Fibroblast of upper back skin (primary cell): ENCODE measurements at regions not wholly inside any gene's neighbourhood (a gene's known extent, or its start where the extent isn't known, plus 50 kb on each side); places are given as distances from the start of the nearest gene placed in this dataset.
A peak's percentile ranks its signal among the peaks of the same experiment; 100 is the strongest.
"Not testable (repeated sequence)": the region's sequence is repeated elsewhere in the genome, so short reads cannot be mapped to it uniquely, and the experiment has no call there.

Experiments used
- DNase-seq: peaks from one replicate; pipeline ENCODE4 v3.0.0-alpha.2; 2013

DNA sequence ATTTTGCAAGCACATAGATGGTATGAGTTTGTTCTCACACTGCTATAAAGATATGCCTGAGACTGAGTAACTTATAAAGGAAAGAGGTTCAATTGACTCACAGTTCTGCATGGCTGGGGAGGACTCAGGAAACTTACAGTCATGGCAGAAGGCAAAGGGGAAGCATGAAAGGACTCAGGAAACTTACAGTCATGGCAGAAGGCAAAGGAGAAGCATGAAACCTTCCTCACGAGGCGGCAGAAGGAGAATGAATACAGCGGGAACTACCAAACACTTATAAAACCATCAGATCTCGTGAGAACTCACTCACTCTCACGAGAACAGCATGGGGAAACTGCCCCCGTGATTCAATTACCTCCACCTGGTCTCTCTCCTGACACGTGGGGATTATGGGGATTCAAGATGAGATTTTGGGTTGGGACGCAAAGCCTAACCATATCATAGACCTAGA is 101.9 kb upstream of the NCOR2 start:
- not testable (repeated sequence) for DNase-seq

DNA sequence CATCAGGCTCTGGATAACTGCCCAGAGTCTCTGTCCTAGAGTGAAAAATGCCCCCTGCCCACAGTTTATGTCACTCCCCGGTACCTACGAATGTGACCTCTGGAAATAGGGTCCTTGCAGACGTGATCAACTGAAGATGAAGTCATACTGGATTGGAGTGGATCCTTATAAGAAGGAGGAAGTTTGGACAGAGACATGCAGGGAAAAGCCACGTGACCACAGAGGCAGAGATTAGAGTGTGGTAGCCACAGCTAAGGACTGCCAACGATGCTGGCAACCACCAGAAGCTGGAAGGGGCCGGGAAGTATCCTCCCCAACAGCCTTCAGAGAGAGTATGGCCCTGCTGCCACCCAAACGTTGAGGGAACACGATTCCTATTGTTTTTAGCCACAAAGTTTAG is 101.2 kb upstream of the NCOR2 start:
- DNase-seq: no peak

GRCh38 chr12:124667506-124668326 is 100.3 kb upstream of the NCOR2 start:
- DNase-seq: no peak

DNA sequence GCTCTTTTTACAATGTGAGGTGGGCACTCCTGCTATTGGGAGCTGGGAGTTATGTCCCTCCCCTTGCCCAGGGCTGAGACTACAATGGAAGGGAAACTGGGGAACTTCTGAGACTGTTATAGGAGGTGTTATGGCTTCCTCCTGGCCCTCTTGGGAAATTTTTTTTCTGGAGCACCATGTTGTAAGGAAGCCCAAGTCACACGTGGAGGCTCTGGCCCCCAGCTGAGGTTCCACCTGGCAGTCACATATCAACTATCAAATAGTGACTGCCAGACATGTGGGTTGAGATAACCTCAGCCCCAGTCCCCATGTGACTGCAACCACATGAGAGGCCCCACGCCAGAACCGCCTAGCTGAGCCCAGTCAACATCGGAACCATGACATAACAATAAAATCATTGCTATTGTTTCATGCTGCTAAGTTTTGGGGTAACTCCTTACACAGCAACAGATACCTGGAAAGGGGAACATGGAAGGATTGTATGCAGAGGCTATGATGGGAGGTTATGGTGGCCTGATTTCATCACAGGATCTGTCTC is 99.4 kb upstream of the NCOR2 start:
- no peak for DNase-seq

- peak; percentile 77 for DNase-seq
These were observed 98.1 kb upstream of the NCOR2 start for GRCh38 chr12:124665511-124665910.

DNA sequence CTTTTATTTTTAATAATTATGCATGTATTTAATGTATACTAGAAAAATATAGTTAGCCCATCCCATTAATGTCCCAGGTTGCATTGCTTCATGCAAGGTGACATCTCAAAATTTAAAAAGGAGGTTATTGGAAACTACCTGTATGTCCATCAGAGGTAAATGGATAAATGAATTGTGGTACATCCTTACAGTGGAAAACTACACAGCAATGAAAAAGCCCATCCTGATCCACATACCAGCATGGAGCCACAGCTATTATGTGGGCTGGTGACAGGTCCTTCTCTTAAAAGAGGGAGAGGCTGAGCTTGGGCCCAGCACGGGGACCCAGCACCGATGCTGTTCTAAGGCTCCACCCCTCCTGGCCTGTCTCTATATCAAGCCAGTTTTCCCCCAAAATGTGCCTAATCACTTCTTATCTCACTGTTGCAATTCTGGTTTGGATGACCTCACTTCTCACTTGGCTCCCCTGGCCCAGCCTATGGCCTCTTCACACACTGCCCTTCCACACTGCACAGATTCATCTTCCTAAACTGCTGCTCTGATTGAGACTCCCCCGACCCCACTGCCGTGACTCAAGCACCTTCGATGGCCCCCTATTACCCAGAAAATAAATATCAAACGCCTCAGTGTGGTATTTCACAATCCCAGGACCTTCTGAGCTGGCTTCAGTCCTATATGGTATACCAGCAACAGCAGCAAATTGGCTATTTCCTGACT is 97.1 kb upstream of the NCOR2 start:
- DNase-seq: no peak

- DNase-seq: no peak
These were observed 96.5 kb upstream of the NCOR2 start for GRCh38 chr12:124663771-124664366.

DNA sequence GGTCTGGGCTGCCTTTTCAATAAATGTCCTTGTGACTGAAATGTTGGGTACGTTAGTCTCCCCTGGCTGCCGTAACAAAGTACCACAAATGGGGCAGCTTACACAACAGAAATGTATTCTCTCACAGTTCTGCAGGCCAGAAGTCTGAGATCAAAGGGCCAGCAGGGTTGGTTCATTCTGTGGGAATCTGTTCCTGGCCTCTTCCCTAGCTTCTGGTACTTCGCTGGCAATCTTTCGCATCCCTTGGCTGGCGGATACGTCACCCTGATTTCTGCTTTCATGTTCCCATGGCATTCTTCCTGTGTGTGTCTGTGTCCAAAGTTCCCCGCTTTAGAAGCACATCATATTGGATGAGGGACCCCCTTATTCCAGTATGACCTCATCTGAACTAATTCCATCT is 95.8 kb upstream of the NCOR2 start:
- no peak for DNase-seq

DNA sequence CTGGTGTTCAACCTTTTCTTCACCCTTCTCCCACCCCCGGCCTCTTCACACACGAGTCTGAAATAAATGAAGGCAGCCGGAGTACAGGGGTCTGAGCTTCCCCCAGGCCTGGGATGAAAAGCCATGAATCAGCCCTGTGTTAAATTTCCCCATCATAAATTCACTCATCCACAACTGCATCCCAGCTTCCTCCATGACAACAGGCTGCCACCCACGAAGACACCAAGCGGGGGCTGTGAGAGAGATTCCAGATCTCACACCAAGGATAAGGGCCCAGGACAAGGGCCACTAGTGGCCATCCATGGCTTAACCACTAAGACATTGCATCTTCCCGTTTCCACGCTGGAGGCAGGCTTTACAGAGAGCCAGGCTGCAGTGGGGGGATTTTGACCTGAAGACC is 93.9 kb upstream of the NCOR2 start:
- DNase-seq: peak; percentile 65

- DNase-seq: no peak
These were observed 93.4 kb upstream of the NCOR2 start for GRCh38 chr12:124660851-124661250.

DNA sequence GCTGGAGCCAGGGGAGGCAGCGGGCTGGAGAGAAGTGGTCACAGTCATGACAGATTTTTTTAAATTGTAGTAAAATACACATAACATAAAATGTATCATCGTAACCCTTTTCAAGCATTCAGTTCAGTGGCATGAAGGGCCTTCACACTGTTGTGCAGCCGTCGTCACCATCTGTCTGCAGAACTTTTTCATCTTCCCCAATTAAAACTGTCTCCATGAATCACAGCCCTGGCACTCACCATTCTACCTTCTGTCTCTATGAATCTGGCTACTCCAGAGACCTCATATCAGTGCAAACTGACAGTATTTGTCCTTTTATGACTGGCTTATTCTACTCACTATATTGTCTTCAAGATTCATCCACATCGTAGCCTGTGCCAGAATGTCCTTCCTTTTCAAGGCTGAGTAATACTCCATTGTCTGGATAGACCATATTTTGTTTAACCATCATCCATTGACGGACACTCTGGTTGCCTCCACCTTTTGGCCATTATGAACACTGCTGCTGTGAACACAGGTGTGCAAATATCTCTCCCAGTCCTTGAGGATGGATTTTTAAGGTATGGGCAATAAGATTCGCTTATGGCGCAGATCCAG is 91.5 kb upstream of the NCOR2 start:
- no peak for DNase-seq

- no peak for DNase-seq
These were observed 90.9 kb upstream of the NCOR2 start for GRCh38 chr12:124658302-124658701.

DNA sequence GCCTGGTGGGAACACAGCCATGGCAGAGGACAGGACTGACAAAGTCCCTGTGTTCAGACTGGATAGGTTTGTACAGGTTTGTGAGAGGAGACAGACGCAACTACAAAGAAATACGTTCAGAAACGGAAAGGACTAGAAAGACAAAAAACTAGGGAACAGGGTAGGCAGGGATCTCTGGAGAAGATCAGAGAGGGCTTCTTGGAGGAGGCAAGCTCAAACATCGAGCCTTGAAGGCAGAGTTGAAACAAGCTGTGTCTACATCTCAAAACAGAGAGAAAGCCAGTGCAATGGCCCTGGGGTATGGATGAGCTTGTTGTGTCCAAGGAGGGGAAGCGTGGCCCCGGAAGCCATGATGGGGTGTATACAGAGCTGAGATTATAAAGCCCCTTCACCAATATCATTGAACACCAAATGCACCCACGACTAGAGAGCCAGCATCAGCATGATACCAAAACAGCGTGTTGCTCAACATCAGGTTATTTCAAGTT is 89.6 kb upstream of the NCOR2 start:
- DNase-seq: no peak

- peak; percentile 99 for DNase-seq
These were observed 88.5 kb upstream of the NCOR2 start for GRCh38 chr12:124655698-124656516.

DNA sequence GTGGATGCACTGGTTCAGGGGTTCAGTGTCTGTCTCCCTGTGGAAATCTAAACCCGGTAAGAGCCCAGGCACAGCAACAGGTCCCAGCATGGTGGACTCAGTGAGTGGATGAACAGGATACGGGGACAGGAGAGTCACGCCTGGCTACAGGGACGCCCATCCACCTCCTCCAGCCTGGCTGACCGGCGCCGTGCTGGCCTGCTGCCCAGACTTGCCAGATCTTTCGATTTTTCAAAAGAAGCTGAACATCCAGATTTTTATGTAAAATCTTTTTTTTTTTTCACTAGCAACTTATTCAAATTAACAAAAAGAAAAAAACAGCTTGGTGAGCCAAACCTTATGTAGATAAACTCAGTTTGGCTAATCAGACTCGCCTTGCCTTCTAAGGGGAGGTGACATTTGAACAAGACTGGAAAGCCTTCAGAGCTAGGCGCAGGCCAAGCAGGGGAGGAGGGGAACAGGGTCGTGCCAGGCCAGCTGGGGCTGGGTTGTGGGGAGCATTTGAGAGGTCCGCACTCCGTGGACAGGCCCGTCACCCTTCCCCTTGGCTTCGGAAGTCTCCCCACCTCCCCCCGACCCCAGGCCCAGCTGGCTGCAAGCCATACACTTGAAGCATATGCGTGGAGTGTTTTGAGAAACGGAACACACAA is 87.8 kb upstream of the NCOR2 start:
- peak; percentile 73 for DNase-seq

DNA sequence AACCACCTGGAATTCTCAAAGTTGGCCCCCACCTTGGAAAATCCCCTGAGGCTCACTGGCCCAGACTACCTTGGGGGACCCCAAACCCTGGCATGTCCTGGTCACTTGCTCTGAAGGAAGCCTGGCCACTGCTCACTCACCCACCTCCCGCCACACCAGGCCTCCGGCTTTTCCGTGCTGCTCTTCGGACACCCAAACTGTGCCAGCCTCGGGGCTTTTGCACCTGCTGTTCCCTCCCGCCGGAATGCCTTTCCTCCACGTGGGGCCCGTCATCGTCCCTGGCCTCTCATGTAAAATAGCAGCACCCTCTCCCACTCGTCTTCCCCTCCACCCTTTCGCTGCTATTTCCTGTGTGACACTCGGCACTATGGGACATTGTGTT is 87.2 kb upstream of the NCOR2 start:
- DNase-seq: no peak

- DNase-seq: no peak
These were observed 85.9 kb upstream of the NCOR2 start for GRCh38 chr12:124653169-124653931.

DNA sequence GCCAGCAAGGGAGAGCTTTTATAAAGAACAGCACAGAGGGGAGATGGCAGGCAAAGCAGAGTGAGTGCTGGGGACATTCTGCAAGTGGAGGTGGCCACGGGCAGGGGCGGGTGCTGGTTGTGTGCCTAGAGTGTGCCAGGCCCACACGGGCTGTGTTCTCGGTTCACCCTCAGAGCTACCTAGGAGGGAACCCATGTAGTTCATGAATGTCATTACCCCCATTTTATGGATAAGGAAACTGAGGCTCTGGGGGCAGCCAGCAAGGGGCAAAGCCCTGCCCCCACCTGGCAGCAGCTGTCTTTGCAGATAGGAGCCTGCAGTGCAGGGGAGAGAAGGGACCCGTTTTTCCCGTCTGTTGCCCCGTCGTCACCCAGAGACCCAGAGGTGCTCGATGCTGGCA is 85.2 kb upstream of the NCOR2 start:
- DNase-seq: no peak

GRCh38 chr12:124651516-124652273 is 84.3 kb upstream of the NCOR2 start:
- DNase-seq: no peak

GRCh38 chr12:124650912-124651311 is 83.5 kb upstream of the NCOR2 start:
- DNase-seq: no peak
